Suprapubic skin (tissue), 4 donors: ENCODE measurements at regions not wholly inside any gene's neighbourhood (a gene's known extent, or its start where the extent isn't known, plus 50 kb on each side); places are given as distances from the start of the nearest gene placed in this dataset.
"Not testable (repeated sequence)": the region's sequence is repeated elsewhere in the genome, so short reads cannot be mapped to it uniquely, and the experiment has no call there.

Experiments
- DNase-seq, 2 donors: peaks; one replicate each; pipeline ENCODE4 v3.0.0-alpha.2; 2019; ENCODE audit warnings: low spot score in 2 of 2
- H3K27ac ChIP-seq: fragments of 200-600 bp; sonication (generic); one replicate; pipeline ENCODE4 v1.5.1; 2019
- H3K27me3 ChIP-seq: fragments of 200-600 bp; sonication (generic); one replicate; pipeline ENCODE4 v1.5.1; 2019
- H3K36me3 ChIP-seq: fragments of 200-600 bp; sonication (generic); one replicate; pipeline ENCODE4 v1.5.1; 2019
- H3K4me1 ChIP-seq: fragments of 200-600 bp; sonication (generic); one replicate; pipeline ENCODE4 v1.5.1; 2019
- H3K4me3 ChIP-seq: fragments of 200-600 bp; sonication (generic); one replicate; pipeline ENCODE4 v1.5.1; 2019; ENCODE audit warnings: mild to moderate bottlenecking
- H3K9me3 ChIP-seq: fragments of 200-600 bp; sonication (generic); one replicate; pipeline ENCODE4 v1.5.1; 2019
- EP300 ChIP-seq: sonication (generic); formaldehyde crosslinking; IDR thresholded peaks from one replicate; pipeline ENCODE4 v1.6.1; 2017; ENCODE audit warnings: antibody characterized with exemption
- POLR2A ChIP-seq, 2 donors: fragments of 450-650 bp; IDR thresholded peaks; one replicate each; pipeline ENCODE4 v1.6.1; 2017; ENCODE audit warnings: antibody characterized with exemption in 2 of 2, mild to moderate bottlenecking in 2 of 2, moderate library complexity in 2 of 2
- POLR2AphosphoS5 ChIP-seq, 3 donors: sonication (generic); formaldehyde crosslinking; IDR thresholded peaks; one replicate each; pipeline ENCODE4 v1.6.1; 2017; ENCODE audit warnings: antibody characterized with exemption in 3 of 3
- WGBS: methylation state at CpG from one replicate; pipeline ENCODE4 v1.1.5; 2018; 5-methylcytosine and 5-hydroxymethylcytosine counted together
- TF ChIP-seq, protein P1 (sequence below), 2 donors: fragments of 200-600 bp in 1 of 2; fragments of 450-650 bp in 1 of 2; sonication (generic) in 1 of 2; IDR thresholded peaks; one replicate each; pipeline ENCODE4 v1.5.1; 2016 to 2019; ENCODE audit warnings: antibody characterized with exemption in 2 of 2, mild to moderate bottlenecking in 1 of 2, moderate library complexity in 1 of 2

GRCh38 chr6:76886900-76887299, 576.4 kb downstream of the HTR1B start:
- H3K36me3 ChIP-seq = no peaks in the 10 kb centered on the region
- no peaks in the 10 kb centered on the region for H3K9me3 ChIP-seq
- no peaks in the 10 kb centered on the region for H3K27me3 ChIP-seq
- DNase-seq = no peak
- 62% methylated on average over 3 of the region's 3 CpGs for WGBS
- H3K27ac ChIP-seq = no peak overlapping the region
- TF ChIP-seq EP300 = no peak
- H3K4me1 ChIP-seq = no peaks in the 10 kb centered on the region
- no peak overlapping the region for H3K4me3 ChIP-seq

DNA sequence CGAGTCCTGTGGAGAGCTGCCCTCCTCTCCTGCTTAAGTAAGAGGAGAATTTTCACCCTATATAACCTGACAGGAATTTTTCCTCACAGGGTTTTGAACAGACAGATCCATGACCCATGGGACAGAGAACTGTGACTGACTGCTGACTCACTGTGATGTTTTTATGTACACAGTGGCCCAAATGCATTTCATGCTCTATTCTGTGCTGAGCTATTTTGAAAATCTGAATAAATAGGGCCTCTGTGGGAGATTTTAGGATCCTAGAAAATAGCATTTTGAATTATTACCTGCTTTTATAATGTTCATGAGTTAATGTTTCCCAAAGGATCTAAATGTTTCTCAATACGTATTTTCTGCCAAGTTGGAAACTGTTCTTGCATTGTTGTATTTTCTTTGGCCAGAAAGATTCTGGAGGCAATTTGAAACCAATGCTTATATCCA, 577.4 kb downstream of the HTR1B start:
- DNase-seq = no peak
- H3K27me3 ChIP-seq = no peaks in the 10 kb centered on the region
- no peaks in the 10 kb centered on the region for H3K9me3 ChIP-seq
- TF ChIP-seq, protein P1, sequence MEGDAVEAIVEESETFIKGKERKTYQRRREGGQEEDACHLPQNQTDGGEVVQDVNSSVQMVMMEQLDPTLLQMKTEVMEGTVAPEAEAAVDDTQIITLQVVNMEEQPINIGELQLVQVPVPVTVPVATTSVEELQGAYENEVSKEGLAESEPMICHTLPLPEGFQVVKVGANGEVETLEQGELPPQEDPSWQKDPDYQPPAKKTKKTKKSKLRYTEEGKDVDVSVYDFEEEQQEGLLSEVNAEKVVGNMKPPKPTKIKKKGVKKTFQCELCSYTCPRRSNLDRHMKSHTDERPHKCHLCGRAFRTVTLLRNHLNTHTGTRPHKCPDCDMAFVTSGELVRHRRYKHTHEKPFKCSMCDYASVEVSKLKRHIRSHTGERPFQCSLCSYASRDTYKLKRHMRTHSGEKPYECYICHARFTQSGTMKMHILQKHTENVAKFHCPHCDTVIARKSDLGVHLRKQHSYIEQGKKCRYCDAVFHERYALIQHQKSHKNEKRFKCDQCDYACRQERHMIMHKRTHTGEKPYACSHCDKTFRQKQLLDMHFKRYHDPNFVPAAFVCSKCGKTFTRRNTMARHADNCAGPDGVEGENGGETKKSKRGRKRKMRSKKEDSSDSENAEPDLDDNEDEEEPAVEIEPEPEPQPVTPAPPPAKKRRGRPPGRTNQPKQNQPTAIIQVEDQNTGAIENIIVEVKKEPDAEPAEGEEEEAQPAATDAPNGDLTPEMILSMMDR (IDR thresholded peaks at IDR 0.05) = no peak
- TF ChIP-seq POLR2A (IDR thresholded peaks at IDR 0.05) = no peak
- no peak for TF ChIP-seq EP300
- no peak for TF ChIP-seq POLR2AphosphoS5 (IDR thresholded peaks at IDR 0.05)
- no peak overlapping the region for H3K4me3 ChIP-seq
- no peak overlapping the region for H3K27ac ChIP-seq
- 42% methylated on average over 2 of the region's 2 CpGs for WGBS
- no peaks in the 10 kb centered on the region for H3K36me3 ChIP-seq
- no peaks in the 10 kb centered on the region for H3K4me1 ChIP-seq

GRCh38 chr6:76881414-76881813, 581.9 kb downstream of the HTR1B start:
- TF ChIP-seq POLR2A (IDR thresholded peaks at IDR 0.05) = no peak
- TF ChIP-seq POLR2AphosphoS5 (IDR thresholded peaks at IDR 0.05) = no peak
- TF ChIP-seq, protein P1 (IDR thresholded peaks at IDR 0.05) = no peak
- TF ChIP-seq EP300 = no peak
- no peaks in the 10 kb centered on the region for H3K36me3 ChIP-seq
- no peak overlapping the region for H3K4me3 ChIP-seq
- no peaks in the 10 kb centered on the region for H3K27me3 ChIP-seq
- no peaks in the 10 kb centered on the region for H3K4me1 ChIP-seq
- 74% methylated on average over 1 of the region's 1 CpG for WGBS
- DNase-seq = no peak
- H3K27ac ChIP-seq = no peak overlapping the region
- H3K9me3 ChIP-seq = no peaks in the 10 kb centered on the region

DNA sequence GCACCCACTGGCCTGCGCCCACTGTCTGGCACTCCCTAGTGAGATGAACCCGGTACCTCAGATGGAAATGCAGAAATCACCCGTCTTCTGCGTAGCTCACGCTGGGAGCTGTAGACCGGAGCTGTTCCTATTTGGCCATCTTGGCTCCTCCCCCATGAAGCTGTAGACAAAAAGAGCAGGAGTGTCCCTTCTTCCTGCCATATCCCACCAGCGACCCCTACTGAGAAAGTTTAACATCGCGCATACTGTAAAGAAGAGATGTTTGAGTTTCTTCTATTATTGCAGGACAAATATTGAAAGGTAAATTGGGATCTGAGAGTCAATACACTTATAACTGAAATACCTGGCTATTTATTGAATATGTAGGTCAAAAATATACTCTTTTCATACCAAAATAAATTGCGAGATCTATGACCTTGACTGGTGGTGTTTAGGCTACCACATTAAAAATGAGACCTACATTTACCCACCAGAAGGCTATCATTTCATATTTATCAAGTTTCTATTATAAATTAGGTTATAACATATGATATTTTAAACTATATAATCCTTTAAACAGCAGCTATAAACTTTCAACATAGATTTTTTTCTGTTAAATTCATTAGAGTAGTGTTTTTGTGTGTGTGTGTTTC, 586.3 kb downstream of the HTR1B start:
- no peaks in the 10 kb centered on the region for H3K4me1 ChIP-seq
- H3K27me3 ChIP-seq = no peaks in the 10 kb centered on the region
- H3K36me3 ChIP-seq = no peaks in the 10 kb centered on the region
- H3K4me3 ChIP-seq = peak overlapping the region; percentile 14
- H3K27ac ChIP-seq = no peak overlapping the region
- no peak for TF ChIP-seq EP300
- TF ChIP-seq, protein P1 (IDR thresholded peaks at IDR 0.05) = peak in 1 of 2 donors; percentile 17
- WGBS = 55% methylated on average over 8 of the region's 10 CpGs
- DNase-seq = no peak
- no peaks in the 10 kb centered on the region for H3K9me3 ChIP-seq

DNA sequence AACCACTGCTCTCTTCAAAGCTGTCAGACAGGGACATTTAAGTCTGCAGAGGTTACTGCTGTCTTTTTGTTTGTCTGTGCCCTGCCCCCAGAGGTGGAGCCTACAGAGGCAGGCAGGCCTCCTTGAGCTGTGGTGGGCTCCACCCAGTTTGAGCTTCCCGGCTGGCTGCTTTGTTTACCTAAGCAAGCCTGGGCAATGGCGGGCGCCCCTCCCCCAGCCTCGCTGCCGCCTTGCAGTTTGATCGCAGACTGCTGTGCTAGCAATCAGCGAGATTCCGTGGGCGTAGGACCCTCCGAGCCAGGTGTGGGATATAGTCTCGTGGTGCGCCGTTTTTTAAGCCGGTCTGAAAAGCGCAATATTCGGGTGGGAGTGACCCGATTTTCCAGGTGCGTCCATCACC, 586.9 kb downstream of the HTR1B start:
- H3K4me3 ChIP-seq = peak overlapping the region; percentile 14
- H3K36me3 ChIP-seq, H3K27me3 ChIP-seq, H3K4me1 ChIP-seq, H3K27ac ChIP-seq, H3K9me3 ChIP-seq, DNase-seq: not testable (repeated sequence)
- WGBS = 63% methylated on average over 6 of the region's 18 CpGs

- H3K9me3 ChIP-seq = no peaks in the 10 kb centered on the region
- no peak overlapping the region for H3K27ac ChIP-seq
- H3K27me3 ChIP-seq = no peaks in the 10 kb centered on the region
- 75% methylated on average over 3 of the region's 3 CpGs for WGBS
- DNase-seq = no peak
- H3K36me3 ChIP-seq = no peaks in the 10 kb centered on the region
- H3K4me1 ChIP-seq = no peaks in the 10 kb centered on the region
- no peak overlapping the region for H3K4me3 ChIP-seq
- TF ChIP-seq, protein P1 (IDR thresholded peaks at IDR 0.05) = no peak
- TF ChIP-seq POLR2A (IDR thresholded peaks at IDR 0.05) (no peak), EP300 (no peak), POLR2AphosphoS5 (IDR thresholded peaks at IDR 0.05) (no peak)
These were observed 596.1 kb downstream of the HTR1B start for GRCh38 chr6:76867182-76867581.
